ENCODE measurements at regions not wholly inside any gene's neighbourhood (a gene's known extent, or its start where the extent isn't known, plus 50 kb on each side); places are given as distances from the start of the nearest gene placed in this dataset.

GRCh38 chr5:159385536-159385935 lies 55.2 kb upstream of the IL12B start:
- Histone ChIP-seq H3K27ac (ENCODE audit: low read length) (no peak overlapping the region), H3K4me3 (ENCODE audit: low read length) (no peak overlapping the region), H3K36me3 (ENCODE audit: insufficient read depth, low read depth, low read length) (no peaks in the 10 kb centered on the region), H3K9me3 (ENCODE audit: insufficient read depth, low read depth, low read length) (peaks cover 10% of the 10 kb centered on the region; the same call in 1 of the 2 replicates), H3K4me1 (ENCODE audit: insufficient read depth, low read length) (no peaks in the 10 kb centered on the region), H3K27me3 (ENCODE audit: insufficient read depth, low read length) (no peaks in the 10 kb centered on the region), H3K9ac (ENCODE audit: low read depth, low read length) (no peak overlapping the region)

DNA sequence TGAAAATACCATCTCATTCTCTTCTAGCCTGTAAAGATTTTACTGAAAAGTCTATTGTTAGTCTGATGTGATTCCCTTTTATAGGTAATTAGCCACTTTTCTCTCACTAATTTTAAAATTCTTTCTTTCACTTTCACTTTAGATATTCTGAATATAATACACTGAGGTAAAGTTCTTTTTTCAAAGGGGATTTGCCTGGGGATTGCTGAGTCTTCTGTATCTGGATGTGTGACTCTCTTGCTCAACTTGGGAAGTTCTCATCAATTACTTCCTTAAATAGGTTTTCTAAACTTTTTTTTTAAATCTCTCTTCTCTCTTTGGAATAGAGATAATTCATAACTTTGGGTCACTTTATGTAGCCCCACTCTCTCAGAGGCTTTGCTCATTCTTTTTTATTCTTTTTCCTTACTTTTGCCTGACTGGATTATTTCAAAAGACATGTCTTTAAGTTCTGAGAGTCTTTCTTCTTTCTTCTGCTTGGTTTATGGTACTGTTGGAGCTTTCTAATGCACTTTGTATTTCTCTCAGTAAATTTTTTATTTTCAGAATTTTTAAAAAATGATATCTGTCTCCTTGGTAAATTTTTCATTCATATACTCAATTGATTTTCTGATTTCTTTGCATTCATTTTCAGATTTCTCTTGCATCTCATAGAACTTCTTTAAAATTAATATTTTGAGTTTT lies 55.9 kb upstream of the IL12B start:
- no peak overlapping the region for H3K9ac ChIP-seq (ENCODE audit: low read depth, low read length)
- H3K4me1 ChIP-seq (ENCODE audit: insufficient read depth, low read length), result no peaks in the 10 kb centered on the region
- no peaks in the 10 kb centered on the region for H3K27me3 ChIP-seq (ENCODE audit: insufficient read depth, low read length)
- H3K36me3 ChIP-seq (ENCODE audit: insufficient read depth, low read depth, low read length), result no peaks in the 10 kb centered on the region
- H3K27ac ChIP-seq (ENCODE audit: low read length), result no peak overlapping the region
- H3K9me3 ChIP-seq (ENCODE audit: insufficient read depth, low read depth, low read length), result peaks cover 7% of the 10 kb centered on the region; the same call in 1 of the 2 replicates
- H3K4me3 ChIP-seq (ENCODE audit: low read length), result no peak overlapping the region

DNA sequence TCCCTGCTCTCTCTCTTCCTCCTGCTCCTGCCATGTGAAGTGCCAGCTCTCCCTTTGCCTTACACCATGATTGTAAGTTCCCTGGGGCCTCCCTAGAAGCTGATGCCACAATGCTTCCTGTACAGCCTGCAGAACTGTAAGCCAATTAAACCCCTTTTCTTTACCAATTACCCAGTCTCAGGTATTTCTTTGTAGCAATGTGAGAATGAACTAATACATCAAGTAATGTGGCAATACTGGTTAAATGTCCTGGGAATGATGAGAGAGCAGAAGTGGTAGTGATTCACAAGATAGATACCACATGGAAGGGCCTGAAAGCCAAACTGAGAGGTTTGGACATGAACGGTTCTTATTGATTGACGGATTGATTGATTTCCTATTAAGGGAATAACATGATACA lies 62.6 kb upstream of the IL12B start:
- no peak overlapping the region for H3K9ac ChIP-seq (ENCODE audit: low read depth, low read length)
- H3K27me3 ChIP-seq (ENCODE audit: insufficient read depth, low read length), result no peaks in the 10 kb centered on the region
- H3K4me1 ChIP-seq (ENCODE audit: insufficient read depth, low read length), result no peaks in the 10 kb centered on the region
- no peaks in the 10 kb centered on the region for H3K9me3 ChIP-seq (ENCODE audit: insufficient read depth, low read depth, low read length)
- H3K4me3 ChIP-seq (ENCODE audit: low read length), result no peak overlapping the region
- no peaks in the 10 kb centered on the region for H3K36me3 ChIP-seq (ENCODE audit: insufficient read depth, low read depth, low read length)
- no peak overlapping the region for H3K27ac ChIP-seq (ENCODE audit: low read length)

DNA sequence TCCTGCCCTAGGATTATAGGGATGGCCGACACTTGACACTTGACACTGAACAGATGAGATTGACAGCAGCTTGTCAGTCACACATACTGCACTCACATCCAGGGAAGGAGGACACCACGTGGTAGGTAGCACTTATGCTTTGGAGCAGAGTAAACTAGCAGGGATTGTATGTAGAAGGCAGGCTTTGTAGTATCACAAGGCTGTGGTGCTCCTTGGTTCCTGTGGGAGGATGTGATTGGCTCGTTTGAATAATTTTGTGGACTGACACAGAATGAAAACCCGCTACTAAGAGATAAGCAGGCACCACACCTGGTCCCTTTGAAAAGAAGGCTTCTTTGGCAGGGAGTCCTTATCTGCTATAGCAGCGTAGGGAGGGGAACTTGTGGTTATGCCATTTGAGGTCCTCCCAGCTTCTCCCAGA lies 63.6 kb upstream of the IL12B start:
- Histone ChIP-seq H3K4me3 (ENCODE audit: low read length) (no peak overlapping the region), H3K36me3 (ENCODE audit: insufficient read depth, low read depth, low read length) (no peaks in the 10 kb centered on the region), H3K27me3 (ENCODE audit: insufficient read depth, low read length) (no peaks in the 10 kb centered on the region), H3K9me3 (ENCODE audit: insufficient read depth, low read depth, low read length) (no peaks in the 10 kb centered on the region), H3K4me1 (ENCODE audit: insufficient read depth, low read length) (no peaks in the 10 kb centered on the region), H3K9ac (ENCODE audit: low read depth, low read length) (no peak overlapping the region), H3K27ac (ENCODE audit: low read length) (no peak overlapping the region)

DNA sequence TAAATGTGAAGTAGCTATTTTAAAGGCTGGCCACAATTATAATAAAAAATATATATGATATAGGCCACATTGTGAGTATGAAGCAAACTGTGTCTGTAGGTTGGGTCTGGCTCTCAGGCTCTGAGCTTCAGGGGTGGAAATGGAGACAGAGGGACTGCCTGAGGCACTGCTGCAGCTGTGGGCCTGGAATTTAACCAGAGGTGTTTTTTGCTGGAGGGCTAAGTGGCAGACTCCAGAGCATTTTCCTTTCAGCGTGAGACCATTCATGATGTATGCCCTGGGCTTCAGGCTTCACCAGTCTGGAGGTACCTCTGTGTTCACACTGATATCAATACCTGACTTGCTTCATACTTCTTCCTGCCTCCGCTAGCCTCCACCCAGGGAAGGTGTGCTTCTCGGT lies 64.9 kb upstream of the IL12B start:
- no peaks in the 10 kb centered on the region for H3K27me3 ChIP-seq (ENCODE audit: insufficient read depth, low read length)
- H3K9ac ChIP-seq (ENCODE audit: low read depth, low read length), result no peak overlapping the region
- H3K36me3 ChIP-seq (ENCODE audit: insufficient read depth, low read depth, low read length), result no peaks in the 10 kb centered on the region
- H3K4me3 ChIP-seq (ENCODE audit: low read length), result no peak overlapping the region
- no peak overlapping the region for H3K27ac ChIP-seq (ENCODE audit: low read length)
- no peaks in the 10 kb centered on the region for H3K4me1 ChIP-seq (ENCODE audit: insufficient read depth, low read length)
- no peaks in the 10 kb centered on the region for H3K9me3 ChIP-seq (ENCODE audit: insufficient read depth, low read depth, low read length)

- H3K9me3 ChIP-seq (ENCODE audit: insufficient read depth, low read depth, low read length), result no peaks in the 10 kb centered on the region
- no peak overlapping the region for H3K9ac ChIP-seq (ENCODE audit: low read depth, low read length)
- no peak overlapping the region for H3K27ac ChIP-seq (ENCODE audit: low read length)
- no peak overlapping the region for H3K4me3 ChIP-seq (ENCODE audit: low read length)
- no peaks in the 10 kb centered on the region for H3K36me3 ChIP-seq (ENCODE audit: insufficient read depth, low read depth, low read length)
- H3K27me3 ChIP-seq (ENCODE audit: insufficient read depth, low read length), result no peaks in the 10 kb centered on the region
- H3K4me1 ChIP-seq (ENCODE audit: insufficient read depth, low read length), result no peaks in the 10 kb centered on the region
Observed at GRCh38 chr5:159398936-159399335, 68.6 kb upstream of the IL12B start.

- H3K4me3 ChIP-seq (ENCODE audit: low read length), result no peak overlapping the region
- H3K4me1 ChIP-seq (ENCODE audit: insufficient read depth, low read length), result no peaks in the 10 kb centered on the region
- no peak overlapping the region for H3K27ac ChIP-seq (ENCODE audit: low read length)
- H3K27me3 ChIP-seq (ENCODE audit: insufficient read depth, low read length), result no peaks in the 10 kb centered on the region
- H3K9ac ChIP-seq (ENCODE audit: low read depth, low read length), result no peak overlapping the region
- H3K36me3 ChIP-seq (ENCODE audit: insufficient read depth, low read depth, low read length), result no peaks in the 10 kb centered on the region
- H3K9me3 ChIP-seq (ENCODE audit: insufficient read depth, low read depth, low read length), result no peaks in the 10 kb centered on the region
Observed at GRCh38 chr5:159400476-159400875, 70.2 kb upstream of the IL12B start.

DNA sequence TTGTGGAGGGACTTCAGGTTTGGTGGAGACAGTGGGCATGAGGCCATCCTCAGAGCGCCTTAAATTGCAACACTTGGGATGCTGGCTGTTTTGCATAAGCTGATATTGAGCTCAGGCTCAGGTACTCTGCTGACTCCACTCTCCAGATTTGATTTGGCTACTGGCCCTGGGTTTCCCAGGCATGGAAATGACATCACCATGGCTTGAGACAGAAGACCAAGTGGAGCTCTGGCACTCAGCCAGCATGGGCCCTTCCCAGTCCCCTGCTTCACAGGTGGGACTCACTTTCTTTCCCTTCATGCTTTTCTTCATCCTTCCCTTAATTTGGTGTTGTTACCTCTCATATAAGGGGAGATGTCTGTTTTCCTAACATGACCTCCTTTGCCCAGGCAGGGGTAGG lies 72.0 kb upstream of the IL12B start:
- Histone ChIP-seq H3K27me3 (ENCODE audit: insufficient read depth, low read length) (no peaks in the 10 kb centered on the region), H3K36me3 (ENCODE audit: insufficient read depth, low read depth, low read length) (no peaks in the 10 kb centered on the region), H3K4me1 (ENCODE audit: insufficient read depth, low read length) (no peaks in the 10 kb centered on the region), H3K27ac (ENCODE audit: low read length) (no peak overlapping the region), H3K9me3 (ENCODE audit: insufficient read depth, low read depth, low read length) (no peaks in the 10 kb centered on the region), H3K4me3 (ENCODE audit: low read length) (no peak overlapping the region), H3K9ac (ENCODE audit: low read depth, low read length) (no peak overlapping the region)

GRCh38 chr5:159402856-159403255 lies 72.6 kb upstream of the IL12B start:
- no peak overlapping the region for H3K4me3 ChIP-seq (ENCODE audit: low read length)
- no peaks in the 10 kb centered on the region for H3K27me3 ChIP-seq (ENCODE audit: insufficient read depth, low read length)
- H3K4me1 ChIP-seq (ENCODE audit: insufficient read depth, low read length), result no peaks in the 10 kb centered on the region
- H3K36me3 ChIP-seq (ENCODE audit: insufficient read depth, low read depth, low read length), result no peaks in the 10 kb centered on the region
- no peaks in the 10 kb centered on the region for H3K9me3 ChIP-seq (ENCODE audit: insufficient read depth, low read depth, low read length)
- H3K9ac ChIP-seq (ENCODE audit: low read depth, low read length), result no peak overlapping the region
- H3K27ac ChIP-seq (ENCODE audit: low read length), result no peak overlapping the region

DNA sequence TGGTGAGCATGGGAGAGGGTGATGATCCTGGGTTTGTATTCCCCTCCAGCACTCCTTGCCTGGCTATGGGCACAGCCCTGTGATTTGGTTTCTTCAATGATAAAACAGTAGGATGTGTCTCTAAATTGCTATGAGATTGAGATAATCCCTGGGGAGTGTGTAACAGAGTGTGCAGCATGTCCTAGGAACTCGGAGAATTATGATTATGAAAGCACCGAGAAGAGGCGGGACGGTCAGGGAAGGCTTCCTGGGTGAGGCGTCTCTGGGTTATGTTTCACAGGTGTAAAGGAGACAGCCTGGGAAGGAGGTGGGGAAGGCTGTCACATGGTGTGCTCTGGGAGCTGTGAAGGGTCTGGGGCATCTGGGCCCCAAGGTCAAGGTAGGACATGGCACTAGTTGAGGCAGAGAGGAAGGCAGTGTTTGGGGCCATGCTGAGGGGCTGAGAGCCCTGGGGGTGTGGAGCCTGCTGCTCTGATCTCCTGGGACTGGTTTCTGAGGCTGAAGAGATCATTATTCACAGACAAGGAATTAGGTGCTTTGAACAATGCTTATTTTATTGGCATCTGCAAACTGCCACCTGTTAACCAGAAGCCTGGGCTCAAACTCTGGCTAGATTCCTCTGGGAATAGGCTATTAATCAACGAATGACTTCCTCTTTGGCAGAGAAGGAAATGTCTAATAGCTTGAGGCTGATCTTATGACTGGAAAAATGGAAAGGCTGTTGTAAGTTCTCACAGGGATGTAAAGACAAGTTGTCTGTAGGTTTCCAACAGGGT lies 73.8 kb upstream of the IL12B start:
- Histone ChIP-seq H3K9ac (ENCODE audit: low read depth, low read length) (no peak overlapping the region), H3K27me3 (ENCODE audit: insufficient read depth, low read length) (no peaks in the 10 kb centered on the region), H3K4me1 (ENCODE audit: insufficient read depth, low read length) (no peaks in the 10 kb centered on the region), H3K36me3 (ENCODE audit: insufficient read depth, low read depth, low read length) (no peaks in the 10 kb centered on the region), H3K4me3 (ENCODE audit: low read length) (no peak overlapping the region), H3K27ac (ENCODE audit: low read length) (no peak overlapping the region), H3K9me3 (ENCODE audit: insufficient read depth, low read depth, low read length) (no peaks in the 10 kb centered on the region)

DNA sequence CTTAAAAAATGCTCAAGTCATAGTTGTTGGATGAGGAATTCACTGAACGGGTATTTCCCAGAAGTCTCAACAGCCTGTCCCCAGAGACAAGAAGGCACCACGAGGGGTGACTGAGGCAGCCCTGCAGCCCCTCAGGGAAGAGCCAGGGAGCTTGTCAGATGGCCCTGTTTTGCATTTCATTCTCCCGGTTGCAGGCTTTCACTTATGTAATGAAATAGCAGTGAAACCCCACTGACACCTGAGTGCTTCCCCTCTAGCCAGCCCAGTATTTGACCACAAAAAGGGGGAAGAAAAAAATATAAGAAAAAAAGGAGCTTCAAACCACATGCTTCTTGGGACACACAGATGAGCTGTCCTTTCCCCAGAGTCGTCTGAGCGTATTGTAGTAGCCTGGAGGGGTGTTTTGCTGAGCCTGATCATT lies 75.3 kb upstream of the IL12B start:
- H3K4me3 ChIP-seq (ENCODE audit: low read length), result no peak overlapping the region
- H3K27ac ChIP-seq (ENCODE audit: low read length), result no peak overlapping the region
- H3K4me1 ChIP-seq (ENCODE audit: insufficient read depth, low read length), result no peaks in the 10 kb centered on the region
- H3K36me3 ChIP-seq (ENCODE audit: insufficient read depth, low read depth, low read length), result no peaks in the 10 kb centered on the region
- H3K27me3 ChIP-seq (ENCODE audit: insufficient read depth, low read length), result no peaks in the 10 kb centered on the region
- H3K9me3 ChIP-seq (ENCODE audit: insufficient read depth, low read depth, low read length), result no peaks in the 10 kb centered on the region
- no peak overlapping the region for H3K9ac ChIP-seq (ENCODE audit: low read depth, low read length)

DNA sequence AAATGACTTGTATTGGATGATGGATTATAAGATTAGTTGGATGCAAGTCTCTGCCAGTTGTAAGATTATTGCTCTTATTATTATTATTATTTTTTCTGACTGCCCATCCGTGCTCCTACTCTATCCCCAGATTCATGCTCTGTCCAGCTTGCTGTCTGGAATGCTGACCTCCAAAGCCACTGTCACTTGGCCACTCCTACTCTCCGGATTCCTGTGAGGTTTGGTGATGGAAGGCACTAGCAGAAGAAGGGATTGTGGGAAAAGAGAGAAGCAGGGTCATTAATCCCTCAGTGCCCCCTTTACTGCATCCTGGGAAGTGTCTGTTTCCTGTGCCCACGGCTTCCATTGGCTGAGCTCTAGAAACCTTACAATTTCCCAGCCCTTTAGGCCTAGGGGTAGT lies 76.3 kb upstream of the IL12B start:
- Histone ChIP-seq H3K9me3 (ENCODE audit: insufficient read depth, low read depth, low read length) (no peaks in the 10 kb centered on the region), H3K4me3 (ENCODE audit: low read length) (no peak overlapping the region), H3K9ac (ENCODE audit: low read depth, low read length) (no peak overlapping the region), H3K27me3 (ENCODE audit: insufficient read depth, low read length) (no peaks in the 10 kb centered on the region), H3K4me1 (ENCODE audit: insufficient read depth, low read length) (no peaks in the 10 kb centered on the region), H3K27ac (ENCODE audit: low read length) (no peak overlapping the region), H3K36me3 (ENCODE audit: insufficient read depth, low read depth, low read length) (no peaks in the 10 kb centered on the region)
